ENCODE measurements at regions not wholly inside any gene's neighbourhood (a gene's known extent, or its start where the extent isn't known, plus 50 kb on each side); places are given as distances from the start of the nearest gene placed in this dataset.

- no peaks in the 10 kb centered on the region for H3K4me1 ChIP-seq
- TF ChIP-seq POLR2A (IDR thresholded peaks at IDR 0.05) (no peak), CTCF (IDR thresholded peaks at IDR 0.05) (no peak)
- H3K27me3 ChIP-seq, result no peaks in the 10 kb centered on the region
- H3K36me3 ChIP-seq, result no peaks in the 10 kb centered on the region
- DNase-seq, result no peak
- H3K9me3 ChIP-seq, result no peaks in the 10 kb centered on the region
- intact Hi-C loops (cut with DNase I; ENCODE audit: low total_unique reads), result no loop called here
- no peak overlapping the region for H3K27ac ChIP-seq
- no peak overlapping the region for H3K4me3 ChIP-seq
These were observed 407.3 kb upstream of the PPP2R3A start for GRCh38 chr3:135558150-135558783.

- H3K4me3 ChIP-seq, result no peak overlapping the region
- no peak overlapping the region for H3K27ac ChIP-seq
- no peaks in the 10 kb centered on the region for H3K4me1 ChIP-seq
- H3K9me3 ChIP-seq, result no peaks in the 10 kb centered on the region
- H3K36me3 ChIP-seq, result no peaks in the 10 kb centered on the region
- TF ChIP-seq POLR2A (IDR thresholded peaks at IDR 0.05) (no peak), CTCF (IDR thresholded peaks at IDR 0.05) (no peak)
- intact Hi-C loops (cut with DNase I; ENCODE audit: low total_unique reads), result no loop called here
- H3K27me3 ChIP-seq, result no peaks in the 10 kb centered on the region
- no peak for DNase-seq
These were observed 406.6 kb upstream of the PPP2R3A start for GRCh38 chr3:135558906-135559305.

- no peaks in the 10 kb centered on the region for H3K36me3 ChIP-seq
- no peak overlapping the region for H3K4me3 ChIP-seq
- no peak for DNase-seq
- H3K27ac ChIP-seq, result no peak overlapping the region
- intact Hi-C loops (cut with DNase I; ENCODE audit: low total_unique reads), result no loop called here
- no peaks in the 10 kb centered on the region for H3K9me3 ChIP-seq
- no peaks in the 10 kb centered on the region for H3K4me1 ChIP-seq
- H3K27me3 ChIP-seq, result no peaks in the 10 kb centered on the region
- TF ChIP-seq POLR2A (IDR thresholded peaks at IDR 0.05) (no peak), CTCF (IDR thresholded peaks at IDR 0.05) (no peak)
These were observed 405.7 kb upstream of the PPP2R3A start for GRCh38 chr3:135559802-135560201.

- no peak for TF ChIP-seq POLR2A (IDR thresholded peaks at IDR 0.05)
- no peak for TF ChIP-seq CTCF (IDR thresholded peaks at IDR 0.05)
- no peak for DNase-seq
- Histone ChIP-seq H3K9me3 (no peaks in the 10 kb centered on the region), H3K4me1 (no peaks in the 10 kb centered on the region), H3K36me3 (no peaks in the 10 kb centered on the region), H3K27ac (no peak overlapping the region), H3K4me3 (no peak overlapping the region), H3K27me3 (no peaks in the 10 kb centered on the region)
- intact Hi-C loops (cut with DNase I; ENCODE audit: low total_unique reads), result no loop called here
These were observed 404.7 kb upstream of the PPP2R3A start for GRCh38 chr3:135560847-135561246.

GRCh38 chr3:135564696-135565095, 400.8 kb upstream of the PPP2R3A start:
- H3K9me3 ChIP-seq, result no peaks in the 10 kb centered on the region
- no peaks in the 10 kb centered on the region for H3K27me3 ChIP-seq
- H3K36me3 ChIP-seq, result no peaks in the 10 kb centered on the region
- intact Hi-C loops (cut with DNase I; ENCODE audit: low total_unique reads), result no loop called here
- DNase-seq, result no peak
- H3K27ac ChIP-seq, result no peak overlapping the region
- no peak overlapping the region for H3K4me3 ChIP-seq
- H3K4me1 ChIP-seq, result no peaks in the 10 kb centered on the region
- TF ChIP-seq CTCF (IDR thresholded peaks at IDR 0.05) (no peak), POLR2A (IDR thresholded peaks at IDR 0.05) (no peak)

All from uterus (tissue), 3 donors.